NCI-H524 treated with DMSO at 0.1 percent for 48 hours (cell line): ENCODE measurements at regions not wholly inside any gene's neighbourhood (a gene's known extent, or its start where the extent isn't known, plus 50 kb on each side); places are given as distances from the start of the nearest gene placed in this dataset.
"Not testable (repeated sequence)": the region's sequence is repeated elsewhere in the genome, so short reads cannot be mapped to it uniquely, and the experiment has no call there.

Experiments
- DNase-seq: peaks from one replicate; lab custom pipeline; 2025; lab: John Stamatoyannopoulos, UW

GRCh38 chr12:92425165-92425564, 277.6 kb upstream of the PLEKHG7 start:
- no peak for DNase-seq

- DNase-seq: no peak
Measured at GRCh38 chr12:92424338-92424737, 278.5 kb upstream of the PLEKHG7 start.

DNA sequence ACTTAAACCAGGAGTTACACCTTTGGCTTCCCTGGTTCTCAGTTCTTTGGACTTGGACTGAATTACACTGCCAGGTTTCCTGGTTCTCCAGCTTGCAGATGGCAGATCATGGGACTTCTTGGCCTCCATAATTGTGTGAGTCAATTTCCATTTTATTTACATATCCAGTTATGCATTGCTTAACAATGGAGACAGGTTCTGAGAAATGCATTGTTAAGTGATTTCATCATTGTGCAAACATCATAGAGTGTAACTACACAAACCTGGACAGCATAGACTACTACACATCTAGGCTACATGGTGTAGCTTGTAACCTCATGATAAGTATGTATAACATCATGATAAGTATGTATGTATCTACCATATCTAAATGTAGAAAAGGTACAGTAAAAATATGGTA, 276.1 kb upstream of the BTG1 start:
- no peak for DNase-seq

DNA sequence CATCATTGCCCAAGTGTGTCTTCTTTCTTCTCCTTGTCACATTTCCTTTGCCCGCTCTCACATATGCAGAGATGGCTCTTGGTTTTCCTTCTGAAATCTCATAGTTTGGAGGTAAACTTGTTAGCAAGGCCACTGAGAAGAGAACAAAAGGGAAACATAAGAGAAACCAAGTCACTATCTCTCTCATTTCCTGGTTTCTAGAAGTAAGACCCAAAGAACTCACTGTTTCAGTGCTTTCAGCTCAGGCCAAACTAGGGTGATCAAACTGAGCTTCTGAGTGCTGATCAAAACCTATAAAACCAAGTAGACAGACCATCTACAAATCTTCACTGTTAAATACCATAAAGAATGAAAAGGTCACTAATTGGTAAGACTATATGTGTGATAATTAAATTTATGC, 275.4 kb upstream of the BTG1 start:
- no peak for DNase-seq

GRCh38 chr12:92419201-92419600, 273.6 kb upstream of the BTG1 start:
- no peak for DNase-seq

GRCh38 chr12:92418381-92418780, 272.7 kb upstream of the BTG1 start:
- DNase-seq: no peak

DNA sequence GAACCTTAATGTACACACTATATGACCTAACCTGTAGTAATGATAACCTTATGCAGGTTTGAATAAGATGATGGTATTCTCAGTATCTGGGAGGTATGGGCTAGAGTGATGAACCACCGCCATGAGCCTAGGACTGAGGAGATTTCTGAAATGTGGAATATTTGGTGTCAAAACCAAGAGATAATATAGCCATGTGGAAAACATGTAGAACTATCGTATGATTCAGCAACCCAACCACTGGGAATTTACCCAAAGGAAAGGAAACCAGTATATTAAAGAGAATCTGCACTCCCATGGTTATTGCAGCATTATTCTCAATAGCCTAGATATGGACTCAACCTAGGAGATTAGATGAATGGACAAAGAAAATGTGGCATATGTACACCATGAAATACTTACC, 271.7 kb upstream of the BTG1 start:
- no peak for DNase-seq

DNA sequence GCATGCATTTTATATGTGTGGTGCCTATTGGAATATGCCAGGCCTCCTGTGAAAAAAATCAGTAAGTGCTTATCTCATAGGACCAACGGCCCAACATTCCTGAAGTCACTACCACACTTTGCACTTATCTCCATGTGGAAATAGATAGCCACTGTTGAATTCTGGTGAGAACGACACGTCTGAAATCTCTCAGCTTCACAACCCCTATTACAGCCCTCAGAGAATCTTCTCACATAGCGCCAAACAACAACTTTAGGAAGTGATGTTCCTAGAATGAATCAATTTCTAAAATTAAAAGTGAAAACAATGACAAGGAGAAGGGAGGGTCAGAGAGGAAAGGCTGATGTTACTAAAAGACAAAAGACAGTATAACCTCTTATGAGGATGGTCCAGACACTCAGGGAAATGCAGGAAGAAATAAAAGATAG, 270.8 kb upstream of the BTG1 start:
- no peak for DNase-seq

GRCh38 chr12:92414170-92415070, 268.8 kb upstream of the BTG1 start:
- no peak for DNase-seq

GRCh38 chr12:92413286-92413685, 267.6 kb upstream of the BTG1 start:
- DNase-seq: no peak

- no peak for DNase-seq
Measured at GRCh38 chr12:92412856-92413255, 267.2 kb upstream of the BTG1 start.

- no peak for DNase-seq
Measured at GRCh38 chr12:92411687-92412086, 266.0 kb upstream of the BTG1 start.

- DNase-seq: no peak
Measured at GRCh38 chr12:92408072-92408900, 262.6 kb upstream of the BTG1 start.

DNA sequence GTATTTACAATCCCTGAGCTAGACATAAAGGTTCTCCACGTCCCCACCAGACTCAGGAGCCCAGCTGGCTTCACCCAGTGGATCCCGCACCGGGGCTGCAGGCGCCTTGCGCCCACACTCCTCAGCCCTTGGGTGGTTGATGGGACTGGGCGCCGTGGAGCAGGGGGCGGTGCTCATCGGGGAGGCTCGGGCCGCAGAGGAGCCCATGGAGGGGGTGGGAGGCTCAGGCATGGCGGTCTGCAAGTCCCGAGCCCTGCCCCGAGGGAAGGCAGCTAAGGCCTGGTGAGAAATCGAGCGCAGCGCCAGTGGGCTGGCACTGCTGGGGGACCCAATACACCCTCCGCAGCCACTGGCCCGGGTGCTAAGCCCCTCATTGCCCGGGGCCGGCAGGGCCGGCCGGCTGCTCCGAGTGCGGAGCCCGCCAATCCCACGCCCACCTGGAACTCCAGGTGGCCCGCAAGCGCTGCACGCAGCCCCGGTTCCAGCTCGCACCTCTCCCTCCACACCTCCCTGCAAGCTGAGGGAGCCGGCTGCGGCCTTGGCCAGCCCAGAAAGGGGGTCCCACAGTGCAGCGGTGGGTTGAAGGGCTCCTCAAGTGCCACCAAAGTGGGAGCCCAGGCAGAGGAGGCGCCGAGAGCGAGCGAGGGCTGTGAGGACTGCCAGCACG, 260.9 kb upstream of the BTG1 start:
- DNase-seq: not testable (repeated sequence)

DNA sequence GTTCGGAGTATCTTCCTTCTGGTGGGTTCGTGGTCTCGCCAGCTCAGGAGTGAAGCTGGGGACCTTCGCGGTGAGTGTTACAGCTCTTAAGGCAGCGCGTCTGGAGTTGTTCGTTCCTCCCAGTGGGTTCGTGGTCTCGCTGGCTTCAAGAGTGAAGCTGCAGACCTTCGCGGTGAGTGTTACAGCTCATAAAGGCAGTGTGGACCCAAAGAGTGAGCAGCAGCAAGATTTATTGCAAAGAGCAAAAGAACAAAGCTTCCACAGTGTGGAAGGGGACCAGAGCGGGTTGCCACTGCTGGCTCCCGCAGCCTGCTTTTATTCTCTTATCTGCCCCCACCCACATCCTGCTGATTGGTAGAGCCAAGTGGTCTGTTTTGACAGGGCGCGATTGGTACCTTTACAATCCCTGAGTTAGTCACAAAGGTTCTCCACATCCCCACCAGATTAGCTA, 260.2 kb upstream of the BTG1 start:
- not testable (repeated sequence) for DNase-seq

GRCh38 chr12:92404921-92405320, 259.3 kb upstream of the BTG1 start:
- DNase-seq: no peak

- DNase-seq: no peak
Measured at GRCh38 chr12:92404259-92404894, 258.7 kb upstream of the BTG1 start.

GRCh38 chr12:92403210-92404175, 257.8 kb upstream of the BTG1 start:
- no peak for DNase-seq

GRCh38 chr12:92402415-92402814, 256.8 kb upstream of the BTG1 start:
- no peak for DNase-seq

DNA sequence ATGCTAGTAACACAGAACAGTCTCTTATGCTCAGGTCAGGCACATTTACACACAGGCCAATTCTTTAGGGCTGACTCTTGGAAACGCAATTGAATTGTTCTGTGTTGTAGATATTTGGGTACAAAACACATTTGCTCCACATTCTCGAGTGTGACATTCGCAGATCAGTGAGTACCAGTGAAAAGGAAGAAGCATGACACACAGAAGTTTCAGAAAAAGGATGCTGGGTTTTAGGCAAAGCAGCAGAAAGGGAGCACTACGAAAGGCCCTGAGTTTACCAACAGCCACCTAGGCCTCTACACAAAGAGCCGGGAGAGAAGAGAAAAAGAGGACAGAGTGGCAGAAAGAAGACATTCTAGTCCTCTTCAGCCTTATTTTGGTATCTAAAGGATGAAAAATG, 254.4 kb upstream of the BTG1 start:
- no peak for DNase-seq
